BLaER1 (cell line): ENCODE measurements at regions not wholly inside any gene's neighbourhood (a gene's known extent, or its start where the extent isn't known, plus 50 kb on each side); places are given as distances from the start of the nearest gene placed in this dataset.
"Not testable (repeated sequence)": the region's sequence is repeated elsewhere in the genome, so short reads cannot be mapped to it uniquely, and the experiment has no call there.

Experiments
- H3K27ac ChIP-seq: shearing (Covaris generic); formaldehyde crosslinking; 2 replicates; pipeline ENCODE4 v1.8.1; 2022
- H3K27me3 ChIP-seq: shearing (Covaris generic); formaldehyde crosslinking; 2 replicates; pipeline ENCODE4 v1.8.1; 2022
- H3K36me3 ChIP-seq: shearing (Covaris generic); formaldehyde crosslinking; 2 replicates; pipeline ENCODE4 v1.8.1; 2022
- H3K4me1 ChIP-seq: shearing (Covaris generic); formaldehyde crosslinking; 2 replicates; pipeline ENCODE4 v1.8.1; 2022
- H3K4me2 ChIP-seq: shearing (Covaris generic); formaldehyde crosslinking; 2 replicates; pipeline ENCODE4 v1.8.1; 2022
- H3K4me3 ChIP-seq: shearing (Covaris generic); formaldehyde crosslinking; 2 replicates; pipeline ENCODE4 v1.8.1; 2022
- H3K9ac ChIP-seq: shearing (Covaris generic); formaldehyde crosslinking; 2 replicates; pipeline ENCODE4 v1.8.1; 2022
- H3K9me3 ChIP-seq: shearing (Covaris generic); formaldehyde crosslinking; 2 replicates; pipeline ENCODE4 v1.8.1; 2022
- H4K20me1 ChIP-seq: shearing (Covaris generic); formaldehyde crosslinking; 2 replicates; pipeline ENCODE4 v1.8.1; 2022

GRCh38 chr4:49314815-49315214, 328.7 kb downstream of the CWH43 start:
- not testable (repeated sequence) for H3K27ac ChIP-seq, H4K20me1 ChIP-seq, H3K9ac ChIP-seq, H3K4me1 ChIP-seq, H3K9me3 ChIP-seq, H3K36me3 ChIP-seq, H3K4me3 ChIP-seq, H3K4me2 ChIP-seq, H3K27me3 ChIP-seq

GRCh38 chr4:49320725-49321410, 334.8 kb downstream of the CWH43 start:
- not testable (repeated sequence) for H3K27me3 ChIP-seq, H3K9me3 ChIP-seq, H3K4me1 ChIP-seq, H3K4me2 ChIP-seq, H3K27ac ChIP-seq, H4K20me1 ChIP-seq, H3K4me3 ChIP-seq, H3K36me3 ChIP-seq, H3K9ac ChIP-seq

GRCh38 chr4:49321511-49322300, 335.6 kb downstream of the CWH43 start:
- not testable (repeated sequence) for H3K9me3 ChIP-seq, H3K9ac ChIP-seq, H3K4me1 ChIP-seq, H4K20me1 ChIP-seq, H3K4me3 ChIP-seq, H3K36me3 ChIP-seq, H3K4me2 ChIP-seq, H3K27ac ChIP-seq, H3K27me3 ChIP-seq

GRCh38 chr4:49322610-49323572, 336.8 kb downstream of the CWH43 start:
- H3K4me3 ChIP-seq, H3K36me3 ChIP-seq, H3K27ac ChIP-seq, H3K9me3 ChIP-seq, H3K4me1 ChIP-seq, H4K20me1 ChIP-seq, H3K27me3 ChIP-seq, H3K4me2 ChIP-seq, H3K9ac ChIP-seq: not testable (repeated sequence)

- H4K20me1 ChIP-seq, H3K27me3 ChIP-seq, H3K4me1 ChIP-seq, H3K4me3 ChIP-seq, H3K27ac ChIP-seq, H3K9ac ChIP-seq, H3K36me3 ChIP-seq, H3K4me2 ChIP-seq, H3K9me3 ChIP-seq: not testable (repeated sequence)
Observed at GRCh38 chr4:49323573-49323940, 337.5 kb downstream of the CWH43 start.
